ENCODE measurements at regions not wholly inside any gene's neighbourhood (a gene's known extent, or its start where the extent isn't known, plus 50 kb on each side); places are given as distances from the start of the nearest gene placed in this dataset.

GRCh38 chr5:17151686-17152085 is 65.7 kb upstream of the BASP1 start:
- Histone ChIP-seq H3K9me3 (ENCODE audit: low read length) (no peaks in the 10 kb centered on the region), H3K27ac (ENCODE audit: low read depth, low read length, poor library complexity, severe bottlenecking) (no peak overlapping the region), H3K36me3 (ENCODE audit: insufficient read depth, low read length) (no peaks in the 10 kb centered on the region), H4K20me1 (ENCODE audit: insufficient read depth, low read length) (no peaks in the 10 kb centered on the region), H3K4me1 (ENCODE audit: insufficient read depth, low read length, poor library complexity, severe bottlenecking) (no peaks in the 10 kb centered on the region), H3K79me2 (ENCODE audit: insufficient read depth, low read depth, low read length) (no peaks in the 10 kb centered on the region), H3K4me3 (ENCODE audit: low read depth, low read length, poor library complexity, severe bottlenecking) (no peak overlapping the region), H2AFZ (ENCODE audit: low read length) (no peak overlapping the region), H3K9me2 (ENCODE audit: insufficient read depth, low read length) (no peaks in the 10 kb centered on the region), H3K4me2 (ENCODE audit: low read length) (no peak overlapping the region)
- no peak for DNase-seq (ENCODE audit: low spot score)
- ChIA-PET POLR2A (no interaction called here), CTCF (ENCODE audit: unreplicated experiment) (no interaction called here)
- no TSS peak for BruUV-seq (replicated peaks)
- intact Hi-C loops (cut with micrococcal nuclease; ENCODE audit: unreplicated experiment) = no loop called here
- no peak for TF ChIP-seq EZH2phosphoT487 (IDR thresholded peaks at IDR 0.05; ENCODE audit: borderline replicate concordance, low read depth, low read length)
- TF ChIP-seq CTCF (conservative IDR thresholded peaks at IDR 0.05; ENCODE audit: low read length) = no peak

- DNase-seq (ENCODE audit: low spot score) = no peak
- POLR2A ChIA-PET = no interaction called here
- H3K4me2 ChIP-seq (ENCODE audit: low read length) = no peak overlapping the region
- H3K79me2 ChIP-seq (ENCODE audit: insufficient read depth, low read depth, low read length) = no peaks in the 10 kb centered on the region
- no peaks in the 10 kb centered on the region for H3K9me3 ChIP-seq (ENCODE audit: low read length)
- TF ChIP-seq CTCF (conservative IDR thresholded peaks at IDR 0.05; ENCODE audit: low read length) (no peak), EZH2phosphoT487 (IDR thresholded peaks at IDR 0.05; ENCODE audit: borderline replicate concordance, low read depth, low read length) (no peak)
- intact Hi-C loops (cut with micrococcal nuclease; ENCODE audit: unreplicated experiment) = no loop called here
- H3K27ac ChIP-seq (ENCODE audit: low read depth, low read length, poor library complexity, severe bottlenecking) = no peak overlapping the region
- no peak overlapping the region for H3K4me3 ChIP-seq (ENCODE audit: low read depth, low read length, poor library complexity, severe bottlenecking)
- CTCF ChIA-PET (ENCODE audit: unreplicated experiment) = no interaction called here
- no TSS peak for BruUV-seq (replicated peaks)
- H2AFZ ChIP-seq (ENCODE audit: low read length) = no peak overlapping the region
- H3K4me1 ChIP-seq (ENCODE audit: insufficient read depth, low read length, poor library complexity, severe bottlenecking) = no peaks in the 10 kb centered on the region
- H3K9me2 ChIP-seq (ENCODE audit: insufficient read depth, low read length) = no peaks in the 10 kb centered on the region
- no peaks in the 10 kb centered on the region for H4K20me1 ChIP-seq (ENCODE audit: insufficient read depth, low read length)
- H3K36me3 ChIP-seq (ENCODE audit: insufficient read depth, low read length) = no peaks in the 10 kb centered on the region
Observed at GRCh38 chr5:17154211-17154996, 63.0 kb upstream of the BASP1 start.

GRCh38 chr5:17156463-17156862 is 61.0 kb upstream of the BASP1 start:
- intact Hi-C loops (cut with micrococcal nuclease; ENCODE audit: unreplicated experiment) = no loop called here
- H3K79me2 ChIP-seq (ENCODE audit: insufficient read depth, low read depth, low read length) = no peaks in the 10 kb centered on the region
- no peaks in the 10 kb centered on the region for H3K4me1 ChIP-seq (ENCODE audit: insufficient read depth, low read length, poor library complexity, severe bottlenecking)
- H3K36me3 ChIP-seq (ENCODE audit: insufficient read depth, low read length) = no peaks in the 10 kb centered on the region
- ChIA-PET CTCF (ENCODE audit: unreplicated experiment) (no interaction called here), POLR2A (no interaction called here)
- H3K9me2 ChIP-seq (ENCODE audit: insufficient read depth, low read length) = no peaks in the 10 kb centered on the region
- no peaks in the 10 kb centered on the region for H3K9me3 ChIP-seq (ENCODE audit: low read length)
- DNase-seq (ENCODE audit: low spot score) = no peak
- H2AFZ ChIP-seq (ENCODE audit: low read length) = no peak overlapping the region
- BruUV-seq (replicated peaks) = no TSS peak
- H3K4me3 ChIP-seq (ENCODE audit: low read depth, low read length, poor library complexity, severe bottlenecking) = no peak overlapping the region
- TF ChIP-seq CTCF (conservative IDR thresholded peaks at IDR 0.05; ENCODE audit: low read length) (no peak), EZH2phosphoT487 (IDR thresholded peaks at IDR 0.05; ENCODE audit: borderline replicate concordance, low read depth, low read length) (no peak)
- H3K27ac ChIP-seq (ENCODE audit: low read depth, low read length, poor library complexity, severe bottlenecking) = no peak overlapping the region
- H4K20me1 ChIP-seq (ENCODE audit: insufficient read depth, low read length) = no peaks in the 10 kb centered on the region
- no peak overlapping the region for H3K4me2 ChIP-seq (ENCODE audit: low read length)

All from OCI-LY7 (cell line).